Smooth muscle cell (in vitro differentiated cells): ENCODE measurements at regions not wholly inside any gene's neighbourhood (a gene's known extent, or its start where the extent isn't known, plus 50 kb on each side); places are given as distances from the start of the nearest gene placed in this dataset.

ENCODE experiments used
- DNase-seq: peaks from one replicate; lab custom pipeline; 2025; ENCODE audit not compliant: unreplicated experiment; lab: John Stamatoyannopoulos, UW
- H2AFZ ChIP-seq: fragments of 200-600 bp; sonication (generic); 2 replicates; pipeline ENCODE4 v1.6.0; 2016; ENCODE audit warnings: antibody characterized with exemption, low read depth, mild to moderate bottlenecking
- H3F3A ChIP-seq: fragments of 200-600 bp; sonication (generic); 2 replicates; pipeline ENCODE4 v1.6.0; 2017; ENCODE audit warnings: antibody characterized with exemption, low read depth
- H3K27ac ChIP-seq: fragments of 200-600 bp; sonication (generic); 2 replicates; pipeline ENCODE4 v1.5.1; 2016; ENCODE audit warnings: low read depth, mild to moderate bottlenecking
- H3K27me3 ChIP-seq: fragments of 200-600 bp; sonication (generic); 2 replicates; pipeline ENCODE4 v1.6.1; 2016; ENCODE audit warnings: low read depth, mild to moderate bottlenecking
- H3K36me3 ChIP-seq: fragments of 200-600 bp; sonication (generic); 2 replicates; pipeline ENCODE4 v1.5.1; 2016; ENCODE audit warnings: low read depth
- H3K4me1 ChIP-seq: fragments of 200-600 bp; sonication (generic); 2 replicates; pipeline ENCODE4 v1.5.1; 2016; ENCODE audit warnings: low read depth
- H3K4me2 ChIP-seq: fragments of 200-600 bp; sonication (generic); 2 replicates; pipeline ENCODE4 v1.6.0; 2016; ENCODE audit warnings: mild to moderate bottlenecking
- H3K4me3 ChIP-seq: fragments of 200-600 bp; sonication (generic); 2 replicates; pipeline ENCODE4 v1.5.1; 2016; ENCODE audit warnings: mild to moderate bottlenecking
- H3K79me2 ChIP-seq: fragments of 200-600 bp; sonication (generic); 2 replicates; pipeline ENCODE4 v1.6.0; 2016; ENCODE audit warnings: low read depth, mild to moderate bottlenecking
- H3K9ac ChIP-seq: fragments of 200-600 bp; sonication (generic); 2 replicates; pipeline ENCODE4 v1.6.0; 2016; ENCODE audit warnings: low read depth
- H3K9me3 ChIP-seq: fragments of 200-600 bp; sonication (generic); replicated peaks from 2 replicates; pipeline ENCODE4 v1.5.1; 2016; ENCODE audit warnings: low read depth
- H4K20me1 ChIP-seq: fragments of 200-600 bp; sonication (generic); 2 replicates; pipeline ENCODE4 v1.6.0; 2016; ENCODE audit warnings: low read depth
- CTCF ChIP-seq: fragments of 200-600 bp; sonication (generic); IDR thresholded peaks from 2 replicates; pipeline ENCODE4 v1.5.1; 2017; ENCODE audit warnings: borderline replicate concordance, mild to moderate bottlenecking, antibody characterized with exemption; ENCODE audit not compliant: insufficient read depth, poor library complexity, severe bottlenecking
- WGBS: methylation state at CpG from one replicate; pipeline ENCODE4 v1.1.7; 2016; ENCODE audit warnings: low lambda C conversion rate; 5-methylcytosine and 5-hydroxymethylcytosine counted together

GRCh38 chr9:28922891-28923290 lies 1349.6 kb upstream of the C9orf72 start:
- Histone ChIP-seq H3K36me3 (no peaks in the 10 kb centered on the region), H2AFZ (peak overlapping the region; percentile 6), H3K27ac (no peak overlapping the region), H4K20me1 (no peaks in the 10 kb centered on the region), H3K4me1 (peaks cover under 1% of the 10 kb centered on the region), H3K27me3 (no peaks in the 10 kb centered on the region), H3K4me3 (no peak overlapping the region), H3K9me3 (no peaks in the 10 kb centered on the region), H3K79me2 (no peaks in the 10 kb centered on the region), H3K9ac (no peak overlapping the region), H3K4me2 (peak overlapping the region; percentile 25), H3F3A (no peaks in the 10 kb centered on the region)
- TF ChIP-seq CTCF: no peak
- WGBS: 40% methylated on average over 4 of the region's 4 CpGs
- no peak for DNase-seq

- no peak for DNase-seq
- Histone ChIP-seq H3F3A (no peaks in the 10 kb centered on the region), H3K4me2 (peak overlapping the region; percentile 25), H3K9ac (no peak overlapping the region), H4K20me1 (no peaks in the 10 kb centered on the region), H3K36me3 (no peaks in the 10 kb centered on the region), H3K27me3 (no peaks in the 10 kb centered on the region), H3K27ac (no peak overlapping the region), H2AFZ (peak overlapping the region; percentile 6), H3K79me2 (no peaks in the 10 kb centered on the region), H3K4me3 (no peak overlapping the region), H3K4me1 (peaks cover 4% of the 10 kb centered on the region), H3K9me3 (no peaks in the 10 kb centered on the region)
- no peak for TF ChIP-seq CTCF
- 50% methylated on average over 3 of the region's 3 CpGs for WGBS
Observed at GRCh38 chr9:28923351-28923750, 1350.1 kb upstream of the C9orf72 start.

GRCh38 chr9:28925157-28925556 lies 1351.9 kb upstream of the C9orf72 start:
- H3K4me1 ChIP-seq: peaks cover 4% of the 10 kb centered on the region
- 81% methylated on average over 3 of the region's 3 CpGs for WGBS
- H3K27ac ChIP-seq: peak overlapping the region; percentile 55

More at GRCh38 chr9:28925157-28925556, 1351.9 kb upstream of the C9orf72 start:
- no peak for TF ChIP-seq CTCF
- Histone ChIP-seq H3F3A (no peaks in the 10 kb centered on the region), H2AFZ (no peak overlapping the region), H3K27me3 (no peaks in the 10 kb centered on the region), H3K4me2 (no peak overlapping the region), H3K4me3 (no peak overlapping the region), H3K36me3 (no peaks in the 10 kb centered on the region), H4K20me1 (no peaks in the 10 kb centered on the region), H3K9ac (no peak overlapping the region), H3K79me2 (no peaks in the 10 kb centered on the region), H3K9me3 (no peaks in the 10 kb centered on the region)
- DNase-seq: no peak
